ENCODE measurements at regions not wholly inside any gene's neighbourhood (a gene's known extent, or its start where the extent isn't known, plus 50 kb on each side); places are given as distances from the start of the nearest gene placed in this dataset.

DNA sequence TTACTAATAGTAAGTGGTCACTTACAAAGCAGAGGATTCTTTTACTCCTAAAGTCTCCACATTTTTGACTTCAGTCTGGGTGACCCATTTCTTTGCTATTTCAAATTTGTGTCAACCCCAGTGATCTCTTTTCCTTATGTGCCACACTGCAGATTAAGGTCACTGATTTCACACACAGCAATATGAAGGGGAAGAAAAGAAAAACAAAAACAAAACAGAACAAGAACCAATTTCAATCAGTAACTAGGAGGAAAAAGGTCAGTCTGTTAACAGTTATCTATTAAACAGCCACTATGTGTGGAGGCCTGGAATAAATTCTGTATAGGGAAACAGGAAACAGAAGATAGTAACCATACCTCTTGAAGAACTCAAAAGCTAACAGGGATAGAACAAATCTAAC lies 72.0 kb upstream of the ACVR2A start:
- Histone ChIP-seq H3K4me1 (no peaks in the 10 kb centered on the region), H3K36me3 (ENCODE audit: low read depth, missing control alignments) (no peaks in the 10 kb centered on the region), H3K4me3 (no peak overlapping the region), H3K27me3 (no peaks in the 10 kb centered on the region), H3K9me3 (no peaks in the 10 kb centered on the region), H3K27ac (no peak overlapping the region)
- intact Hi-C loops (cut with DNase I; ENCODE audit: low total_unique reads) = no loop called here
- TF ChIP-seq, protein P1, sequence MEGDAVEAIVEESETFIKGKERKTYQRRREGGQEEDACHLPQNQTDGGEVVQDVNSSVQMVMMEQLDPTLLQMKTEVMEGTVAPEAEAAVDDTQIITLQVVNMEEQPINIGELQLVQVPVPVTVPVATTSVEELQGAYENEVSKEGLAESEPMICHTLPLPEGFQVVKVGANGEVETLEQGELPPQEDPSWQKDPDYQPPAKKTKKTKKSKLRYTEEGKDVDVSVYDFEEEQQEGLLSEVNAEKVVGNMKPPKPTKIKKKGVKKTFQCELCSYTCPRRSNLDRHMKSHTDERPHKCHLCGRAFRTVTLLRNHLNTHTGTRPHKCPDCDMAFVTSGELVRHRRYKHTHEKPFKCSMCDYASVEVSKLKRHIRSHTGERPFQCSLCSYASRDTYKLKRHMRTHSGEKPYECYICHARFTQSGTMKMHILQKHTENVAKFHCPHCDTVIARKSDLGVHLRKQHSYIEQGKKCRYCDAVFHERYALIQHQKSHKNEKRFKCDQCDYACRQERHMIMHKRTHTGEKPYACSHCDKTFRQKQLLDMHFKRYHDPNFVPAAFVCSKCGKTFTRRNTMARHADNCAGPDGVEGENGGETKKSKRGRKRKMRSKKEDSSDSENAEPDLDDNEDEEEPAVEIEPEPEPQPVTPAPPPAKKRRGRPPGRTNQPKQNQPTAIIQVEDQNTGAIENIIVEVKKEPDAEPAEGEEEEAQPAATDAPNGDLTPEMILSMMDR (IDR thresholded peaks at IDR 0.05) = no peak
- TF ChIP-seq POLR2A (IDR thresholded peaks at IDR 0.05) = no peak
- DNase-seq = no peak

DNA sequence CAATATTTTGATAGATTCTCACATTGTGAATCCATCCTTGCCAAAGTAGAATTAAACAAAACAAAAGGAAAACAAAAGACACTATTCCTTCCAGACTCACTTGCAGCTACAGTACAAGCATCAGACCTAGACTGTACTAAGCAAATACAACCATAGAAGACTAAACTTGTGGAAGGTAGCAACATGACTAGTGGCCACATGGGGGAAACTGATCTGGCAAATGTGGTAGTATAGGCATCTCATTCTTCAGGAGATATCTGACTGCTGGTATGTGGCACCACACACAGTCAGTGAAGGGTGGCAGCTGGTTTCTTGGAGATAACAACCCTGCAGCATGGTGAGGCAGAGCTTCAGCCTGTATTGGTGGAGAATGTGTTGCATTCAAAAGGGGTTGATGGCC lies 81.0 kb upstream of the ACVR2A start:
- Histone ChIP-seq H3K4me1 (peaks cover 3% of the 10 kb centered on the region), H3K36me3 (ENCODE audit: low read depth, missing control alignments) (no peaks in the 10 kb centered on the region), H3K4me3 (no peak overlapping the region), H3K27ac (no peak overlapping the region), H3K27me3 (no peaks in the 10 kb centered on the region), H3K9me3 (no peaks in the 10 kb centered on the region)
- intact Hi-C loops (cut with DNase I; ENCODE audit: low total_unique reads) = no loop called here
- no peak for TF ChIP-seq POLR2A (IDR thresholded peaks at IDR 0.05)
- TF ChIP-seq, protein P1 (IDR thresholded peaks at IDR 0.05) = no peak
- DNase-seq = no peak

DNA sequence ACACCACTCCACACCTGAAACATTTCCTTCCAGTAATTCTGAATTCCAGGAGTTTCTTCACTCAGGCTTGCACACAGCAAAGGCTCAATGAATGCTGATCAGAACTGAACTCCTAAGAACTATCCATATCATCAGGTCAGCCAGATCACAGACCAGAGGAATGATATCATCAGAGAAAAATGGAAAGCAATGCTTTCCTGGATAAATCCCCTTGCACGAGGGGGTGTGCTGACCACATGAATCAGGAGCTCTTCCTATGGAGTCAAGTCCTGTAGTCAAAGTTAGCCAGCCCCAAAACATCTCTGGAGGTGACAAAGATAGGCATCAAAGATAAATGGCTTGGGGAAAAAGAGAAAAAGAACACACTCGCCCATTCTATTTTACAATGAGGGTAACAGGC lies 83.8 kb upstream of the ACVR2A start:
- Histone ChIP-seq H3K4me1 (peaks cover 3% of the 10 kb centered on the region), H3K9me3 (no peaks in the 10 kb centered on the region), H3K4me3 (no peak overlapping the region), H3K27me3 (no peaks in the 10 kb centered on the region), H3K27ac (no peak overlapping the region), H3K36me3 (ENCODE audit: low read depth, missing control alignments) (no peaks in the 10 kb centered on the region)
- DNase-seq = no peak
- WGBS, 2 donors = 62 to 66% methylated on average over 2 of the region's 2 CpGs
- intact Hi-C loops (cut with DNase I; ENCODE audit: low total_unique reads) = no loop called here
- TF ChIP-seq POLR2A (IDR thresholded peaks at IDR 0.05) = no peak
- TF ChIP-seq, protein P1 (IDR thresholded peaks at IDR 0.05) = no peak

DNA sequence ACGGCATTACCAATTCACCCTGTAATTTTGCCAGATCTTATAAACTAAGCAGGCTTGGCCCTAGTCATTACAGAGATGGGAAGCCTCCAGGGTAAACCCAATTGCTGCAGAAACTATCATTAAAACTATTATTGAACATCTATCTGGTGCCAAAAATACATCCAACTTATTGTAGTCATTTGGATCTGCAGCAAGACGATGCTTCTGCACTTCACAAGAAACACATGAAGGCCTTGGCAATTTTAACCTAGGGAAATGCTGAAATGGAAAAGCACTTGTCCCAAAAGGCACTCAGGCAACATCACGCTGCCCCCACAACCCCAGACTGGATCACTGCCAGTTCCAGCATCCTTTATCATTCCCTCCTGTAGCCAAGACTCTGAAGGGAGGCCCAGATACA lies 85.3 kb upstream of the ACVR2A start:
- Histone ChIP-seq H3K4me1 (peaks cover 3% of the 10 kb centered on the region), H3K4me3 (no peak overlapping the region), H3K9me3 (no peaks in the 10 kb centered on the region), H3K27me3 (no peaks in the 10 kb centered on the region), H3K36me3 (ENCODE audit: low read depth, missing control alignments) (no peaks in the 10 kb centered on the region), H3K27ac (no peak overlapping the region)
- TF ChIP-seq, protein P1 (IDR thresholded peaks at IDR 0.05) = no peak
- no peak for TF ChIP-seq POLR2A (IDR thresholded peaks at IDR 0.05)
- intact Hi-C loops (cut with DNase I; ENCODE audit: low total_unique reads) = no loop called here
- WGBS, 2 donors = 43 to 69% methylated on average over 3 of the region's 3 CpGs
- DNase-seq = no peak

DNA sequence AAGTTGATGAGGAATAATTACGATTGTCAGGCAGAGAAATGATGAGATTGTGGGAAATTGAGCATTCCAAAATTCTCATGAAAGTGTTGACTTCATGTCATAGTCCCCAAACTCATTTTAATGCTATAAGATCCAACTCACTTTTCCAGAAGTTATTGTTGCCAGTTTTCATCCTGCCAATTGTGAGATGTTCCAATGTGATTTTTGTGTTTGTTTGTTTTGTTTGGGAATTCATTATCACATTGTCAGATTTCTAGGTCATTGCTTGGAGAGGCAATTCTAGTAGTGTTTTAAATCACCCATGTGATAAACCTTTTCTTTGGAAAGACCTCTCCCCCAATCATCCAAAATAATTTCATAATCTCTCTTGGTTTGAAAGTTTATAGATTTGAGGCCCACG lies 86.0 kb upstream of the ACVR2A start:
- peaks cover 3% of the 10 kb centered on the region for H3K4me1 ChIP-seq
- no peaks in the 10 kb centered on the region for H3K27me3 ChIP-seq
- intact Hi-C loops (cut with DNase I; ENCODE audit: low total_unique reads) = no loop called here
- TF ChIP-seq, protein P1 (IDR thresholded peaks at IDR 0.05) = no peak
- no peak for TF ChIP-seq POLR2A (IDR thresholded peaks at IDR 0.05)
- H3K9me3 ChIP-seq = no peaks in the 10 kb centered on the region
- no peak overlapping the region for H3K27ac ChIP-seq
- no peaks in the 10 kb centered on the region for H3K36me3 ChIP-seq (ENCODE audit: low read depth, missing control alignments)
- WGBS, 2 donors = 64 to 85% methylated on average over 2 of the region's 2 CpGs
- DNase-seq = no peak
- H3K4me3 ChIP-seq = no peak overlapping the region

All from testis (tissue), 2 donors.